ENCODE measurements at regions not wholly inside any gene's neighbourhood (a gene's known extent, or its start where the extent isn't known, plus 50 kb on each side); places are given as distances from the start of the nearest gene placed in this dataset.

DNA sequence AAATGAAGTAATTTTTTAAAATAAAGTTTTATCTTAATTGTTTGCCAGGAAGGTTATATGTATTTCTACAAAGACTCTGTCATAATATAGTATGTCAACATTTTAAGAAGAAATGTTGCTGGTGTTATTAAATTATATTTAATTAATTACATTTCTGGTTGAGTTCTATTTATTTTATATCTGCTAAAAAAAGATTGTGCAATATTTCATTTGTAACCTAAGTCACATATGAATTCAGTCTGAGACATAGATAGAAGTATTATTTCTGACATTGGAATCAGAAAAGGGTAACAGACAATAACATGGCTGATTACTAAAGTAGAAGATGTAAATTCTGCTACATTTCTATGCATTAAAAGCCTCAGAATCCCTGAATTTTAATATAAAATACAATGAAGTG is 1985.1 kb downstream of the C4orf33 start:
- Histone ChIP-seq H3K27ac (ENCODE audit: low read depth, low read length) (no peak overlapping the region), H3K36me3 (ENCODE audit: control insufficient read depth, insufficient read depth, low read length) (no peaks in the 10 kb centered on the region), H3K4me3 (ENCODE audit: low read depth, low read length) (no peak overlapping the region), H3K4me1 (ENCODE audit: control insufficient read depth, insufficient read depth, low read length) (no peaks in the 10 kb centered on the region), H3K9me3 (ENCODE audit: control insufficient read depth, insufficient read depth, low read length) (no peaks in the 10 kb centered on the region), H3K27me3 (ENCODE audit: control insufficient read depth, insufficient read depth, low read length) (no peaks in the 10 kb centered on the region)
- no peak for DNase-seq (ENCODE audit: low read depth in 4 of 6, low spot score in 6 of 6)

DNA sequence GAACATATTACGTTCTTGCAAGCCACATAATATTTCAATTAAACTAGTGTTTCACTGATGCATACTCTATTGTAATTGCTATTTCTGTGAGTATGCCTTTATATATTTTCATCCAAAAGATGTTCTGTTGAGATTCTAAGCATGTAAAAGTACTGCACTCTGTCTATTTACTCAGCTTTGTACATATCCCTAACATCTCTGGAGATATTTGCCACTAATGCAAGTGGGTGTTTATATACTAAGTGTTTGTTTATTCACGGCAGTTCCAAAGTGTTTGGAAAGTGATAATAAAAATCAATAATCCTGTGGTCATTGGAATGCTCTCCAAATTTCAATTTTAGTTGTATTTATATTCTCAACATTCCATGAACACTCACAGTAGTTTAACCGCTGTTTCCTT is 1989.0 kb downstream of the C4orf33 start:
- WGBS (ENCODE audit: insufficient coverage), result no CpG with 5 or more reads among the region's 3 CpGs
- Histone ChIP-seq H3K27me3 (ENCODE audit: control insufficient read depth, insufficient read depth, low read length) (no peaks in the 10 kb centered on the region), H3K4me1 (ENCODE audit: control insufficient read depth, insufficient read depth, low read length) (no peaks in the 10 kb centered on the region), H3K9me3 (ENCODE audit: control insufficient read depth, insufficient read depth, low read length) (no peaks in the 10 kb centered on the region), H3K36me3 (ENCODE audit: control insufficient read depth, insufficient read depth, low read length) (no peaks in the 10 kb centered on the region), H3K27ac (ENCODE audit: low read depth, low read length) (no peak overlapping the region), H3K4me3 (ENCODE audit: low read depth, low read length) (no peak overlapping the region)
- DNase-seq (ENCODE audit: low read depth in 4 of 6, low spot score in 6 of 6), result peak in 1 of 6 donors; percentile 16

DNA sequence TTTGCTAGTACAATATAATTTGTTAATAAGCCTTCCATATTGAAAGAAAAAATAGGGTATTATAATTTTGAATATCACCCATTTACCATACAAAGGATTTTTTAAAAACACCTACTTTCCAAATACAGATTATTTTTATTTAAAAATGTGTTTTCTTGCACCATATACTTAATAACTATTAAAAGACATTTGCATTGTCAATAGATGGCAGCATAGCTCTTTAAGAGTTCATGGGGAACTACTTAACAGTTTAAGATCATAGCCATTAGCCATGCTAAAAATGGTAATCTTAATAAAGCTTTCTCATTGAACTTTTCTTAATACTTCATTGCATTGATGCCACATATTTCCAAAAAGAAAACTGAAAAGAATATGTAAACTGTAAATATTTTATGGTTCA is 1995.9 kb downstream of the C4orf33 start:
- Histone ChIP-seq H3K4me3 (ENCODE audit: low read depth, low read length) (no peak overlapping the region), H3K9me3 (ENCODE audit: control insufficient read depth, insufficient read depth, low read length) (no peaks in the 10 kb centered on the region), H3K27me3 (ENCODE audit: control insufficient read depth, insufficient read depth, low read length) (no peaks in the 10 kb centered on the region), H3K27ac (ENCODE audit: low read depth, low read length) (no peak overlapping the region), H3K36me3 (ENCODE audit: control insufficient read depth, insufficient read depth, low read length) (no peaks in the 10 kb centered on the region), H3K4me1 (ENCODE audit: control insufficient read depth, insufficient read depth, low read length) (no peaks in the 10 kb centered on the region)
- peak in 5 of 6 donors; percentile 13 to 91 (median 39) for DNase-seq (ENCODE audit: low read depth in 4 of 6, low spot score in 6 of 6)

DNA sequence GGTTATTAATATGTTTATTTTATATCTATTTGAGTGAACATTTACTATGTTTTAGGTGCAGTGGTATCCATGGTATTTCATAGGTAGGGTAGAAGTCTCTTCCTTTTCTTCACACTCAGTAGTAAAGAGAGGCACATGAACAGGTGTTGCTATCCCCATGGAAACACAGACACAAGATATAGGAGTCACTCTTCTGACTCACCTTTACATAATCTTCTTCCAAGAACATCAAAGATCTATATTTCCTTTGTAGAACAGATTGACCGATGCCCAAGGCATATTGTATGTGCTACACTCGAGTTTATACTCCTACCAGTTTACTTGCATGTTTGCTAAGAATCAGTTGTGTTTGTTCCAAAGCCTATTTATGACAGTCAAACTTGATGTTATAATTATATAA is 1997.4 kb downstream of the C4orf33 start:
- H3K27ac ChIP-seq (ENCODE audit: low read depth, low read length), result no peak overlapping the region
- DNase-seq (ENCODE audit: low read depth in 4 of 6, low spot score in 6 of 6), result no peak
- no CpG with 5 or more reads among the region's 2 CpGs for WGBS (ENCODE audit: insufficient coverage)
- H3K9me3 ChIP-seq (ENCODE audit: control insufficient read depth, insufficient read depth, low read length), result no peaks in the 10 kb centered on the region
- no peaks in the 10 kb centered on the region for H3K27me3 ChIP-seq (ENCODE audit: control insufficient read depth, insufficient read depth, low read length)
- H3K36me3 ChIP-seq (ENCODE audit: control insufficient read depth, insufficient read depth, low read length), result no peaks in the 10 kb centered on the region
- H3K4me3 ChIP-seq (ENCODE audit: low read depth, low read length), result no peak overlapping the region
- H3K4me1 ChIP-seq (ENCODE audit: control insufficient read depth, insufficient read depth, low read length), result no peaks in the 10 kb centered on the region

DNA sequence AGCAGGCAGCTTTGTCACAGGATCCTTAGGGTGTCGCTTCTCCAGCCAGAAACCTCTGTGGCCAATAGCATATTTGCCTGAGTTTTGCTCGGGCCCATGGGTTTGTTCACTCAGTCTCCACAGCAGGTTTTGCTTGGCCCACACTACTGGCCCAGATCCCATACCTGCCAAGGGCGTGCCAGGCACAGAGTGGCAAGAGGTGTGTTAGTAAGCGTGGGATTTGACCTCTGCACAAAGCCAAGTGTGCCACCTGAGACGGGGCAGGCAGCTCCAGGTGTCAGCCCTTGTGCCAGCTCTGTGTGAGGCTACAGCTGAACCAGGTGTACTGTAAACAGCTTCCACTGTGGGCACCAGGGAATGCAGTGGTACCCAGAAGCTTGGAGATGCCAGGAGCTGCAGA is 2003.0 kb downstream of the C4orf33 start:
- H3K27ac ChIP-seq (ENCODE audit: low read depth, low read length), result no peak overlapping the region
- 96% methylated on average over 5 of the region's 5 CpGs for WGBS (ENCODE audit: insufficient coverage)
- no peaks in the 10 kb centered on the region for H3K27me3 ChIP-seq (ENCODE audit: control insufficient read depth, insufficient read depth, low read length)
- no peak overlapping the region for H3K4me3 ChIP-seq (ENCODE audit: low read depth, low read length)
- H3K9me3 ChIP-seq (ENCODE audit: control insufficient read depth, insufficient read depth, low read length), result peaks cover 2% of the 10 kb centered on the region
- no peaks in the 10 kb centered on the region for H3K4me1 ChIP-seq (ENCODE audit: control insufficient read depth, insufficient read depth, low read length)
- H3K36me3 ChIP-seq (ENCODE audit: control insufficient read depth, insufficient read depth, low read length), result no peaks in the 10 kb centered on the region
- DNase-seq (ENCODE audit: low read depth in 4 of 6, low spot score in 6 of 6), result no peak

DNA sequence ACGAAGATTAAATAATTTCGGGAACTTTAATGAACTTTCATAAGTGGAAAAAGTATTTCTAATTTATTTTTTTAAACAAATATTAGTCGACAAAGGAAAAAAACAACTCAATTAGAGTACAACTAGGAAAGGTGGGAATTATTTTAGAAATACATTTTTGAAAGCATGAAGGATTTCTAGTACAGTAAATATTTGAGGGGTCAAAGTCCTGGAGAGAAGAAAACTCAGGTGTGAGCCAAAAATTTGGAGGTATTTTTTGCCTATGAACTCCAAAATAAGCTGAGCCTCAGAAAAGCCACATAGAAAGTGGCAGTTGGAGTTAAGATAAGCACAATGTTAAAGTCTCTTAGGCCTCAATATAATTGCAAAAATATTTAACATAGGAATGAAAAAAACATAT is 2017.3 kb downstream of the C4orf33 start:
- no peak overlapping the region for H3K4me3 ChIP-seq (ENCODE audit: low read depth, low read length)
- no CpG with 5 or more reads among the region's 3 CpGs for WGBS (ENCODE audit: insufficient coverage)
- H3K27ac ChIP-seq (ENCODE audit: low read depth, low read length), result no peak overlapping the region
- H3K9me3 ChIP-seq (ENCODE audit: control insufficient read depth, insufficient read depth, low read length), result no peaks in the 10 kb centered on the region
- DNase-seq (ENCODE audit: low read depth in 4 of 6, low spot score in 6 of 6), result no peak
- H3K36me3 ChIP-seq (ENCODE audit: control insufficient read depth, insufficient read depth, low read length), result no peaks in the 10 kb centered on the region
- no peaks in the 10 kb centered on the region for H3K27me3 ChIP-seq (ENCODE audit: control insufficient read depth, insufficient read depth, low read length)
- no peaks in the 10 kb centered on the region for H3K4me1 ChIP-seq (ENCODE audit: control insufficient read depth, insufficient read depth, low read length)

DNA sequence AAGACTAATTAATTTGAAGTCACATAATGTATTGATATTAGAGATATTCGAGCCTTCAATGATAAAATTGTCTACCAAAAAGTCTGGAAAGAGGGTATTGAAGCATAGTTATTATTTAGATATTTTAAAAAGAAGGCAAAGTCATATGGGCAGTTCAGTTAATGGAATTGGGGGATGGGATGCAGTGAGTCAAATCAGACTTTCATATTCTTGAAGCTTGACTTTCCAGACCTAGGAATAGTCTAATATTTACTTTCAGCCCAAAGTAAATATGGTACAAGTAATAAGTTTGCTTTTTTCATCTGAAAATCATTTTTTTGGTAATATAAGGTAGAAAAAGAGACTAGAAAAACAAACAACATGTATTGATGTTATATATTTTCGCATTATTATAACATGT is 2017.8 kb downstream of the C4orf33 start:
- Histone ChIP-seq H3K27ac (ENCODE audit: low read depth, low read length) (no peak overlapping the region), H3K4me1 (ENCODE audit: control insufficient read depth, insufficient read depth, low read length) (no peaks in the 10 kb centered on the region), H3K36me3 (ENCODE audit: control insufficient read depth, insufficient read depth, low read length) (no peaks in the 10 kb centered on the region), H3K27me3 (ENCODE audit: control insufficient read depth, insufficient read depth, low read length) (no peaks in the 10 kb centered on the region), H3K4me3 (ENCODE audit: low read depth, low read length) (no peak overlapping the region), H3K9me3 (ENCODE audit: control insufficient read depth, insufficient read depth, low read length) (no peaks in the 10 kb centered on the region)
- WGBS (ENCODE audit: insufficient coverage), result no CpG with 5 or more reads among the region's 2 CpGs
- no peak for DNase-seq (ENCODE audit: low read depth in 4 of 6, low spot score in 6 of 6)

DNA sequence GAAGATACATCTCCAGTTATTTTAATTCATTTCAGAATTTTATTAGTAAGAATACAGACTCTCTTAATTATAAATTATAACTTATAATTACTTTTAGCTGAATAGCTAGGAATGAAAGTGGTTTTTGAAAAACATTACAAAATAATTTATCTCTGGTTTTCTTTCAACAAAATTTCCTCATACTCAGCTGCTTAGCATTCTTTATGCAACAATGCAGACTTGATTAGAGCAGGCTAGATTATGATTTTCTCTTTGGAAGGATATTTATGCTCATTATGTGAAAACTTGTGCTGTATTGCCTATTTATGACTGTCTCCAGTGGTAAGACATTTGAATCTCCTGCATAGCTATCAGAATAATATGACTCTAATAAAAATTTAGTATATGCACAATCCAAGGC is 2023.7 kb downstream of the C4orf33 start:
- Histone ChIP-seq H3K27ac (ENCODE audit: low read depth, low read length) (no peak overlapping the region), H3K36me3 (ENCODE audit: control insufficient read depth, insufficient read depth, low read length) (no peaks in the 10 kb centered on the region), H3K4me1 (ENCODE audit: control insufficient read depth, insufficient read depth, low read length) (no peaks in the 10 kb centered on the region), H3K9me3 (ENCODE audit: control insufficient read depth, insufficient read depth, low read length) (no peaks in the 10 kb centered on the region), H3K27me3 (ENCODE audit: control insufficient read depth, insufficient read depth, low read length) (no peaks in the 10 kb centered on the region), H3K4me3 (ENCODE audit: low read depth, low read length) (no peak overlapping the region)
- DNase-seq (ENCODE audit: low read depth in 4 of 6, low spot score in 6 of 6), result peak in 1 of 6 donors; percentile 11

DNA sequence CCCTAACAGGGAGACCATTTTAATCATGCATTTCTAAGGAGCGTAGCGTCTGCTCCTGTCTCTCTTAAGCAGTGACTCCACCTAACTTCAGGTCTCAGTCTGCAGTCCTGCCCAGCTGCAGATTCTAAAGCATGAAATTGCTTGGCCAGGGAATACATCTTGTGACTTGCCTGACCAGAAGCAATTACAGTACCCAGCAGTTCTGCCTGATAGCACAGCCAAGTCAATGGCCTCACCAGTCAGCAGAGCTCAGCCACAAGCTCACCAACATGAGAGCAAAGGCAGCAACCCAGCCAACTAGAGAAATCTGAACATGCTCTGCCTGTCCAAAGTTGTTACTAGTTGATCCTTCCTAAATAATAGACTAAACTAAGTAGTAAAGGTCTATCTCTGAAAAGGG is 2011.9 kb upstream of the PCDH10 start:
- no peak for DNase-seq (ENCODE audit: low read depth in 4 of 6, low spot score in 6 of 6)
- 95% methylated on average over 2 of the region's 2 CpGs for WGBS (ENCODE audit: insufficient coverage)
- H3K36me3 ChIP-seq (ENCODE audit: control insufficient read depth, insufficient read depth, low read length), result no peaks in the 10 kb centered on the region
- no peaks in the 10 kb centered on the region for H3K4me1 ChIP-seq (ENCODE audit: control insufficient read depth, insufficient read depth, low read length)
- H3K9me3 ChIP-seq (ENCODE audit: control insufficient read depth, insufficient read depth, low read length), result no peaks in the 10 kb centered on the region
- H3K27me3 ChIP-seq (ENCODE audit: control insufficient read depth, insufficient read depth, low read length), result no peaks in the 10 kb centered on the region
- no peak overlapping the region for H3K4me3 ChIP-seq (ENCODE audit: low read depth, low read length)
- H3K27ac ChIP-seq (ENCODE audit: low read depth, low read length), result no peak overlapping the region

DNA sequence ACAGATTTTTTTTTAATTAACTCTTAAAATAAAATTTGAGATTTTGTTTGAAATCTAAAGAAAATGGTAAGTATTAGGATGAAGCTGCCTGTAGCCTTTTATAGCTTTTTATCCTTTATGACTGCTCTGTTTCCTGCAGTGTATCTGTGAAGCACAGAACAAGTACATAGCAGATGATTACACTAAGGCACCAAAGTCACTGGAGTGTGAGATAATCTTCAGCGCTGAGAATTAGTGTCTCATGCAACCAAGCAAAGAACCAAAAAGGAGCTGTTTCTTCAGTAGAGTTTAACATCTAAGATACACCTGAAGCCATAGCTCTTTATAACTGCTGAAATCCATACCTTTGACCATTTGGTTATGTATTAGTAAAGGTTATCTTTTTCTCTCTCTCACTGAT is 1989.8 kb upstream of the PCDH10 start:
- Histone ChIP-seq H3K27ac (ENCODE audit: low read depth, low read length) (no peak overlapping the region), H3K36me3 (ENCODE audit: control insufficient read depth, insufficient read depth, low read length) (no peaks in the 10 kb centered on the region), H3K4me1 (ENCODE audit: control insufficient read depth, insufficient read depth, low read length) (no peaks in the 10 kb centered on the region), H3K9me3 (ENCODE audit: control insufficient read depth, insufficient read depth, low read length) (no peaks in the 10 kb centered on the region), H3K4me3 (ENCODE audit: low read depth, low read length) (no peak overlapping the region), H3K27me3 (ENCODE audit: control insufficient read depth, insufficient read depth, low read length) (no peaks in the 10 kb centered on the region)
- peak in 1 of 6 donors; percentile 58 for DNase-seq (ENCODE audit: low read depth in 4 of 6, low spot score in 6 of 6)
- WGBS (ENCODE audit: insufficient coverage), result no CpG with 5 or more reads among the region's 1 CpG

DNA sequence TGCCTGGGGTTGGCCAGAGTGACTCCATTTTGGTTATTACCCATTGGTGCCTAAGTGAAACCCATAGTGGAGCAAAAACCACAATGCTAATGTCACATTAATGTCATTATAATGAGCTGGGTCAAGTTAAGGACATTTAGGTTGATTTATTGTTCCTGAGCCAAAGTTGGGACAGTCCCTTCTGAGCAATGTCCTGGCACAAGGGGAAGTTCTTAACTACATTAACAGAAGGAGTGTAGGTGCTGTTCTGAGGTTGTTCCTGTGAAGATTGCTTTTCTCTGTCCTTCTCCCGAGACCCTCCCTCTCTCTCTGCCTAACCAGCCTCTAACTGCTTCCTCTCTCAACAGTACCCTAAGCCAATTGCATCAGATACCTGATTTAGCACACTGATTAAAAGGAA is 1956.8 kb upstream of the PCDH10 start:
- Histone ChIP-seq H3K27me3 (ENCODE audit: control insufficient read depth, insufficient read depth, low read length) (no peaks in the 10 kb centered on the region), H3K27ac (ENCODE audit: low read depth, low read length) (no peak overlapping the region), H3K4me1 (ENCODE audit: control insufficient read depth, insufficient read depth, low read length) (no peaks in the 10 kb centered on the region), H3K4me3 (ENCODE audit: low read depth, low read length) (no peak overlapping the region), H3K9me3 (ENCODE audit: control insufficient read depth, insufficient read depth, low read length) (peaks cover 1% of the 10 kb centered on the region), H3K36me3 (ENCODE audit: control insufficient read depth, insufficient read depth, low read length) (no peaks in the 10 kb centered on the region)
- DNase-seq (ENCODE audit: low read depth in 4 of 6, low spot score in 6 of 6), result no peak
- WGBS (ENCODE audit: insufficient coverage), result no CpG with 5 or more reads among the region's 1 CpG

All from spinal cord (tissue), 9 donors.